ENCODE measurements at regions not wholly inside any gene's neighbourhood (a gene's known extent, or its start where the extent isn't known, plus 50 kb on each side); places are given as distances from the start of the nearest gene placed in this dataset.
A peak's percentile ranks its signal among the peaks of the same experiment; 100 is the strongest.

- DNase-seq, result no peak
Observed at GRCh38 chr14:76974365-76974764, 54.1 kb downstream of the IRF2BPL start.

- no peak for DNase-seq
Observed at GRCh38 chr14:76971549-76971948, 57.0 kb downstream of the IRF2BPL start.

- DNase-seq, result no peak
Observed at GRCh38 chr14:76968621-76969063, 59.9 kb downstream of the IRF2BPL start.

GRCh38 chr14:76967788-76968187 is 60.7 kb downstream of the IRF2BPL start:
- no peak for DNase-seq

- DNase-seq, result no peak
Observed at GRCh38 chr14:76965232-76965631, 63.3 kb downstream of the IRF2BPL start.

GRCh38 chr14:76964695-76965094 is 63.8 kb downstream of the IRF2BPL start:
- no peak for DNase-seq

- DNase-seq, result no peak
Observed at GRCh38 chr14:76963372-76963771, 65.1 kb downstream of the IRF2BPL start.

- DNase-seq, result no peak
Observed at GRCh38 chr14:76962303-76962660, 66.2 kb downstream of the IRF2BPL start.

GRCh38 chr14:76961631-76962302 is 66.7 kb downstream of the IRF2BPL start:
- DNase-seq, result peak; percentile 70 to 98

- no peak for DNase-seq
Observed at GRCh38 chr14:76958980-76959710, 69.4 kb downstream of the IRF2BPL start.

GRCh38 chr14:76958020-76958979 is 70.2 kb downstream of the IRF2BPL start:
- DNase-seq, result no peak

- no peak for DNase-seq
Observed at GRCh38 chr14:76957224-76957891, 71.2 kb downstream of the IRF2BPL start.

- DNase-seq, result peak; percentile 84 to 92
Observed at GRCh38 chr14:76956316-76957090, 72.0 kb downstream of the IRF2BPL start.

- peak; percentile 61 to 88 for DNase-seq
Observed at GRCh38 chr14:76955575-76956315, 72.8 kb downstream of the IRF2BPL start.

GRCh38 chr14:76954394-76955190 is 73.9 kb downstream of the IRF2BPL start:
- no peak for DNase-seq

- peak; percentile 14 to 74 for DNase-seq
Observed at GRCh38 chr14:76953311-76953945, 75.1 kb downstream of the IRF2BPL start.

GRCh38 chr14:76951166-76951565 is 77.3 kb downstream of the IRF2BPL start:
- no peak for DNase-seq

GRCh38 chr14:76950055-76951020 is 78.2 kb downstream of the IRF2BPL start:
- DNase-seq, result no peak

- DNase-seq, result no peak
Observed at GRCh38 chr14:76948976-76949375, 79.5 kb downstream of the IRF2BPL start.
